ENCODE measurements at regions not wholly inside any gene's neighbourhood (a gene's known extent, or its start where the extent isn't known, plus 50 kb on each side); places are given as distances from the start of the nearest gene placed in this dataset.

DNA sequence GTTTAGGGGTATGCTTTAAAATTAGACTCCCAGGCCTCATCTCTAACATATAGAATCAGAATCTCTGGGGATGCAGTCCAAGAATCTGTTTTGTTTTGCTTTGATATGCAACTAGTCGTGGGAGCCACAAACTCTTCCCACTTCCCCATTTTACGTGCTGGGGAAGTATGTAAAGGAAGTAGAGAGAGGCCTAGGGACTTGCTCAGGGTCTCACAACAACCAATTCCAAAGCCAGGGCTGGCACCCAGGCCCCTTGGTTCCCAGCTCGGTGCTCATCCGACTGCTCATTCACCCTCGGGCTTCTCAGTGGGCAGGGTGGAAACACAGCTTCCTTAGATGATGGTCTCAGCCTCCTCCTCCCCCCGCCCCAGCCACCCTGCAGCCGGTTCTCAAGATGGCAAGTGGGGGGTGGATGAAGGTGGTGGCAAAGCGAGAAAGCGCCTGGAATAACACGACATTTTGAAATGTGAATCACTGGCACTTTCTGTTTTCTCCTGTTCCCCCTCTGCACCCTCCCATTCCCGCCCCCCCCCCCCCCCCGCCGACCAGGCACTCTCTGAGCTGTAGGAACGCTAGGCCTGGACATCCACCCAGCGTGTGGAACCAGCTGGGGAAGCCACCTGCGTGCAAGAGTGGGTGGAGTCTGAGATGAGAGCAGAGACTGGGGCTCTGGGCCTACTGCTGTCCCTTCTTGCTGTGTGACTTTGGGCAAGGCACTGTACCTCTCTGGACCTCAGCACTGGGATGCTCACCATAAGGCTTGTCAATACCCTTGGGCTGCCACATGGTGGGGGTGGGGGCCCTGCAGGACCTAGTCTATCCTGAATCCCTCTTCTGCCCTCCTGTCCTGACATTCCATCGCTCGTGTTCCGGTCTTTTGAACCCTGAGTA lies 214.5 kb downstream of the RPLP1 start:
- 70 to 78% (median 76%) methylated on average over 15 to 19 of the region's 19 CpGs for WGBS, 3 donors
- FAIRE-seq (no peak), DNase-seq (no peak)
- Histone ChIP-seq H3K9me3 (ENCODE audit: control insufficient read depth in 2 of 2, insufficient read depth in 1 of 2, low read depth in 1 of 2, low read length in 1 of 2) (no peaks in the 10 kb centered on the region), H3K27me3 (ENCODE audit: control insufficient read depth in 3 of 3, insufficient read depth in 3 of 3, low read length in 3 of 3) (peaks cover 0 to 33% (median 0%) of the 10 kb centered on the region in 3 donors), H3K4me1 (ENCODE audit: control insufficient read depth in 3 of 3, insufficient read depth in 2 of 3, low read depth in 1 of 3, low read length in 2 of 3) (peaks cover 0 to 11% (median 0%) of the 10 kb centered on the region in 3 donors), H3K36me3 (ENCODE audit: control insufficient read depth in 3 of 3, insufficient read depth in 2 of 3, low read depth in 1 of 3, low read length in 3 of 3) (no peaks in the 10 kb centered on the region), H3K27ac (ENCODE audit: low read depth in 1 of 3, low read length in 2 of 3) (peak overlapping the region in 1 of 3 donors; percentile 25), H3K4me3 (ENCODE audit: low read depth in 1 of 3, low read length in 3 of 3) (no peak overlapping the region)

DNA sequence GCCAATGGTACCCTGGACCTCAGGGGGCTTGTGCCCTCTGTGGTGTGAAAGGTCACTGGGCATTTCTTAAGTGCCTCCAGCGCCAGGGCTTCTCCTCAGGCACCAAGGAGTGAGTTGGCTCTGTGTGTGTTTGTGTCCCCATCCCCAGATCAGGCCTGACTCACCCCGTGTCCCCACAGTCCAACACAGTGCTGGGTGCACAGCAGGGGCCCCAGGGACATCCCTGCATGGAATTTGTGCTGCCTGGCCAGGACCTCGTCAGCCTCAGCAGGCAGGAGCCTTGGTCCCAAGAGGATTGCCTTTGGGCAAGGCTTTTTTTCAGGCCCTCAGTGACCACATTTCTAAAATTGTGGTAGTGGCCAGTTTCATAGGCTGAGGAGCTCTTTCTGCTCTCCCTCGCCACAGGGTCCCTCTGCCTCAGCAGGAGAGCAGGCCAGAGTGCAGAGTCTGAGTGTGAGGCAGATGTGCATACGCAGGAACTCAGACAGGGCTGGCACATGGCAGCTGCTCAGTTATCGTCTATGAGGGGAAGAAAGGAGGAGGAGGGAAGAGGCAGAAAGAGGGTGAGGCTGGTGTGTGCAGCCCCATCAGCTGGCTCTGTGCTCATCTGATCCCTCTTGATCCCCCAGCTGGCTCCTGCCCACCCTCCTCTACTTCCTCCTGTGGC lies 215.6 kb downstream of the RPLP1 start:
- Histone ChIP-seq H3K4me1 (ENCODE audit: control insufficient read depth in 3 of 3, insufficient read depth in 2 of 3, low read depth in 1 of 3, low read length in 2 of 3) (peaks cover 0 to 11% (median 0%) of the 10 kb centered on the region in 3 donors), H3K9me3 (ENCODE audit: control insufficient read depth in 2 of 2, insufficient read depth in 1 of 2, low read depth in 1 of 2, low read length in 1 of 2) (no peaks in the 10 kb centered on the region), H3K36me3 (ENCODE audit: control insufficient read depth in 3 of 3, insufficient read depth in 2 of 3, low read depth in 1 of 3, low read length in 3 of 3) (no peaks in the 10 kb centered on the region), H3K4me3 (ENCODE audit: low read depth in 1 of 3, low read length in 3 of 3) (no peak overlapping the region), H3K27me3 (ENCODE audit: control insufficient read depth in 3 of 3, insufficient read depth in 3 of 3, low read length in 3 of 3) (peaks cover 0 to 33% (median 0%) of the 10 kb centered on the region in 3 donors), H3K27ac (ENCODE audit: low read depth in 1 of 3, low read length in 2 of 3) (no peak overlapping the region)
- DNase-seq: no peak
- FAIRE-seq: no peak
- WGBS, 3 donors: 57 to 72% (median 62%) methylated on average over 6 of the region's 6 CpGs

GRCh38 chr15:69668963-69669362 lies 216.3 kb downstream of the RPLP1 start:
- 62 to 73% (median 63%) methylated on average over 4 of the region's 4 CpGs for WGBS, 3 donors
- Histone ChIP-seq H3K4me3 (ENCODE audit: low read depth in 1 of 3, low read length in 3 of 3) (no peak overlapping the region), H3K27ac (ENCODE audit: low read depth in 1 of 3, low read length in 2 of 3) (no peak overlapping the region), H3K9me3 (ENCODE audit: control insufficient read depth in 2 of 2, insufficient read depth in 1 of 2, low read depth in 1 of 2, low read length in 1 of 2) (no peaks in the 10 kb centered on the region), H3K36me3 (ENCODE audit: control insufficient read depth in 3 of 3, insufficient read depth in 2 of 3, low read depth in 1 of 3, low read length in 3 of 3) (no peaks in the 10 kb centered on the region), H3K4me1 (ENCODE audit: control insufficient read depth in 3 of 3, insufficient read depth in 2 of 3, low read depth in 1 of 3, low read length in 2 of 3) (peaks cover 0 to 11% (median 0%) of the 10 kb centered on the region in 3 donors), H3K27me3 (ENCODE audit: control insufficient read depth in 3 of 3, insufficient read depth in 3 of 3, low read length in 3 of 3) (peaks cover 0 to 26% (median 0%) of the 10 kb centered on the region in 3 donors)
- FAIRE-seq (no peak), DNase-seq (peak in 1 of 2 donors; percentile 11)

DNA sequence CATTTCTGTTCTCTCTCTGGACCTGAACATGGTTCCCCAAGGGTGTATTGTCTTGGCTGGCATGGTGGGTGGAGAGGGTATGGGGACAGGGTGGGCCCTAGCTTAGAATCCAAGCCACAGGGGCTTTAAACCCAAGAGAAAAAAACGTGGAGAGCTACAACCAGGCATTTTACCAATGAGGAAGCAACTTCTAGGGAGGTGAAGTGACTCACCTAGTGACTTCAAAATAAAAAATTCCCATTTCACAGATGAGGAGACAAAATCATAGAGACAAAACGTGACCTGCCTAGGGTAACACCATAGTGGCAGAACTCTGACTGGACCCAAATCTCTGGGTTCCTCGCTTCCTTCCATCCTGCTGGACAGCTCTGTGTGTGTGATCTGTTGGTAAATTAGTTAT lies 216.8 kb downstream of the RPLP1 start:
- Histone ChIP-seq H3K27ac (ENCODE audit: low read depth in 1 of 3, low read length in 2 of 3) (no peak overlapping the region), H3K27me3 (ENCODE audit: control insufficient read depth in 3 of 3, insufficient read depth in 3 of 3, low read length in 3 of 3) (peaks cover 0 to 26% (median 0%) of the 10 kb centered on the region in 3 donors), H3K9me3 (ENCODE audit: control insufficient read depth in 2 of 2, insufficient read depth in 1 of 2, low read depth in 1 of 2, low read length in 1 of 2) (no peaks in the 10 kb centered on the region), H3K4me3 (ENCODE audit: low read depth in 1 of 3, low read length in 3 of 3) (no peak overlapping the region), H3K4me1 (ENCODE audit: control insufficient read depth in 3 of 3, insufficient read depth in 2 of 3, low read depth in 1 of 3, low read length in 2 of 3) (peaks cover 0 to 11% (median 0%) of the 10 kb centered on the region in 3 donors), H3K36me3 (ENCODE audit: control insufficient read depth in 3 of 3, insufficient read depth in 2 of 3, low read depth in 1 of 3, low read length in 3 of 3) (no peaks in the 10 kb centered on the region)
- FAIRE-seq (no peak), DNase-seq (no peak)
- WGBS, 3 donors: 61 to 76% (median 74%) methylated on average over 3 of the region's 3 CpGs

DNA sequence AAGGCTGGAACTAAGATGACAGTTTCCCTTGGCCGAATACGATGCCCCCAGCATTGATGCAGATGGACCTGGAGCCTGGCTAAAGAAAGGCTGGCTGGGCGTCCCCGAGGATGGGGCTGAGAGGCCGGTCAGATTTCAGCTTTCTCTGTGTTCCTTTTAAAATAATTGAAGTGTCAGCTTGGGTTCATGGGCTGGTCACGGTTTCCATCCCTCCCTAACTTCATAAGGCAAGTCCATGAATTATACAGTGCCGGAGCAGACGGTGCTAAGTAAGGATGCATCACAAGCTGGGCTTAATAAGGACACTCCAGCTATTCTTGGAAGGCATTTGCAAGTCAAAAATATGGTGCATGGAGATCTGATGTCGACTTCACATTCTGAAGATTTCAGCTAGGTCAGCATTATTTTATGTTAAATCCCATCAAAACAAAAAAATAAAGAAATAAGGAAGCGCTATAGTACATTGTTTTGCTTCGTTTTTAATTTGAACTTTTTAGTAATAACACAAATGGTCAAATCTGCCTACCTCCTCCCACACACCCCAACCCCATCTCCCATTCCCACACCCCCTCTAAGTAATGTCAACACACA lies 220.8 kb downstream of the RPLP1 start:
- no peak for FAIRE-seq
- WGBS, 3 donors: 72 to 89% (median 88%) methylated on average over 11 of the region's 11 CpGs
- DNase-seq: no peak
- Histone ChIP-seq H3K4me1 (ENCODE audit: control insufficient read depth in 3 of 3, insufficient read depth in 2 of 3, low read depth in 1 of 3, low read length in 2 of 3) (no peaks in the 10 kb centered on the region), H3K4me3 (ENCODE audit: low read depth in 1 of 3, low read length in 3 of 3) (no peak overlapping the region), H3K27ac (ENCODE audit: low read depth in 1 of 3, low read length in 2 of 3) (no peak overlapping the region), H3K36me3 (ENCODE audit: control insufficient read depth in 3 of 3, insufficient read depth in 2 of 3, low read depth in 1 of 3, low read length in 3 of 3) (no peaks in the 10 kb centered on the region), H3K27me3 (ENCODE audit: control insufficient read depth in 3 of 3, insufficient read depth in 3 of 3, low read length in 3 of 3) (peaks cover 0 to 22% (median 3%) of the 10 kb centered on the region in 3 donors), H3K9me3 (ENCODE audit: control insufficient read depth in 2 of 2, insufficient read depth in 1 of 2, low read depth in 1 of 2, low read length in 1 of 2) (no peaks in the 10 kb centered on the region)

DNA sequence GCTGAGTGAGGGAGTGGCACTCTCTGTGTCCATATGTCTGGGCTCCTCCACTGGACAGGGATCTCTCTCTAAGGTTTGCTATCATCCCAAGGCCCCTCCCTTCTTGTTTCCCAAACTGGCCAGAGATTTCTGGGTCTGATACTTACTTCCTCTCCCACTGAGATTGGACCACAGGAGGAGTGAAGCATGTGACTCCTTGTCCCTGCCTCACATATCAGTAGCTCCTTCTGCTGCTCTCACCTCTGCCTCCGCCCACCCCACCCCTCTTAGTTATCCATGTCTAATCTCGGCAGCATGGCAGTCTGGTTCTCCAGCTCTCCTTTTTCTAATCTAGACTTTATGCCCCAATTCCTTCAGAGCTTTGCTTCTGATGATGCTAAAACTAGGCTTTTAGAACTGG lies 223.1 kb downstream of the RPLP1 start:
- no peak for DNase-seq
- H3K27ac ChIP-seq (ENCODE audit: low read depth in 1 of 3, low read length in 2 of 3): no peak overlapping the region
- H3K4me3 ChIP-seq (ENCODE audit: low read depth in 1 of 3, low read length in 3 of 3): no peak overlapping the region
- no peaks in the 10 kb centered on the region for H3K36me3 ChIP-seq (ENCODE audit: control insufficient read depth in 3 of 3, insufficient read depth in 2 of 3, low read depth in 1 of 3, low read length in 3 of 3)
- H3K27me3 ChIP-seq (ENCODE audit: control insufficient read depth in 3 of 3, insufficient read depth in 3 of 3, low read length in 3 of 3): peaks cover 0 to 22% (median 3%) of the 10 kb centered on the region in 3 donors
- 70 to 76% (median 73%) methylated on average over 2 of the region's 2 CpGs for WGBS, 3 donors
- no peaks in the 10 kb centered on the region for H3K4me1 ChIP-seq (ENCODE audit: control insufficient read depth in 3 of 3, insufficient read depth in 2 of 3, low read depth in 1 of 3, low read length in 2 of 3)
- FAIRE-seq: no peak
- H3K9me3 ChIP-seq (ENCODE audit: control insufficient read depth in 2 of 2, insufficient read depth in 1 of 2, low read depth in 1 of 2, low read length in 1 of 2): no peaks in the 10 kb centered on the region

DNA sequence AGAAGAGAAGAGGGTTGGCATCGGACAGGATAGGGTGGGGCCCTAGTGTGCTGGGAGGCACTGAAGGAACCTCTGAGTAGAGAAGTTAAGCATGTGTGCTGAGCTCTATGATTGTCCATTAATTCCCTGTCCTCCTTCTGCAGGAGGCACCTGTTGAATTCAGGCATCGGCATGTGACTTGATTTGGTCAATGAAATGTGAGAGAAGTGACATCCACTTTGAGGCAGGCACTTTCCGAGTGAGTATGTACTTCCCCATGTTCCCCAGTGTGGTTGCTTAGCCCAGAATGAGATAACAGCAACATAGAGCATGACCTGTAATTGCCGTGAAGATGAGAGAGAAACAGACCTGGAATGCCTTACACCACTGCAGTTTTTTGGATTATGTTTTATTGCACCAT lies 224.8 kb downstream of the RPLP1 start:
- FAIRE-seq (no peak), DNase-seq (no peak)
- Histone ChIP-seq H3K27me3 (ENCODE audit: control insufficient read depth in 3 of 3, insufficient read depth in 3 of 3, low read length in 3 of 3) (peaks cover 0 to 22% (median 3%) of the 10 kb centered on the region in 3 donors), H3K4me3 (ENCODE audit: low read depth in 1 of 3, low read length in 3 of 3) (no peak overlapping the region), H3K9me3 (ENCODE audit: control insufficient read depth in 2 of 2, insufficient read depth in 1 of 2, low read depth in 1 of 2, low read length in 1 of 2) (peaks cover 0 to under 1% of the 10 kb centered on the region in 2 donors), H3K36me3 (ENCODE audit: control insufficient read depth in 3 of 3, insufficient read depth in 2 of 3, low read depth in 1 of 3, low read length in 3 of 3) (no peaks in the 10 kb centered on the region), H3K27ac (ENCODE audit: low read depth in 1 of 3, low read length in 2 of 3) (no peak overlapping the region), H3K4me1 (ENCODE audit: control insufficient read depth in 3 of 3, insufficient read depth in 2 of 3, low read depth in 1 of 3, low read length in 2 of 3) (no peaks in the 10 kb centered on the region)
- WGBS, 3 donors: 65 to 75% (median 72%) methylated on average over 4 of the region's 4 CpGs

DNA sequence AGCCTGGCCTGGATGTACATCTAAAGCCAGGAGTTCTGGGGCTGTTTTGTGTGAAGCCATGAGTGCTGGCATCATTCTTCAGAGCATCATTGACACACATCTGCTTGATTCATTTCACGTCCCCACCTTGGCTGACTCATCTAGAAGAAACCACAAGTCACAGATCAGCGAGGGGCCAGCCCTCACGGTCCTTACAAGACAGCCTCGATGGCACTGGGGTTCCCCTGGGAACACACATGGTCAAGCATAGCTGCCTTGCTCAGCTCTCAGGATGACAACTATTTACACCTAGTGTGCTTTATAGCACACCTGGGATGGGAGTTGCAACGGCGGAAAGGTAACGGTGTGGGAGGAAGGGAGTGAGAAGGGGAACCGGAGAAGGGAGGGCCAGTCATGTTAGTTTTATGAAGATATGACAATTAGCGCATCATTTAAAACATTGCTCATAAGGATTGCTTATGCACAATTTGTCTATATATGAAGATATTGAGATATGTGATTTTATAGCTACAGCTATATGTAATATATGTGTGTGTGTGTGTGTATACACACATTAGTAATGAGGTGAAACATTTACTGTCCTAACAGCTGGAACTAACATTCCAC lies 227.1 kb downstream of the RPLP1 start:
- Histone ChIP-seq H3K27ac (ENCODE audit: low read depth in 1 of 3, low read length in 2 of 3) (no peak overlapping the region), H3K36me3 (ENCODE audit: control insufficient read depth in 3 of 3, insufficient read depth in 2 of 3, low read depth in 1 of 3, low read length in 3 of 3) (no peaks in the 10 kb centered on the region), H3K4me1 (ENCODE audit: control insufficient read depth in 3 of 3, insufficient read depth in 2 of 3, low read depth in 1 of 3, low read length in 2 of 3) (no peaks in the 10 kb centered on the region), H3K27me3 (ENCODE audit: control insufficient read depth in 3 of 3, insufficient read depth in 3 of 3, low read length in 3 of 3) (peaks cover 0 to 18% (median 3%) of the 10 kb centered on the region in 3 donors), H3K9me3 (ENCODE audit: control insufficient read depth in 2 of 2, insufficient read depth in 1 of 2, low read depth in 1 of 2, low read length in 1 of 2) (peaks cover 0 to 7% of the 10 kb centered on the region in 2 donors), H3K4me3 (ENCODE audit: low read depth in 1 of 3, low read length in 3 of 3) (no peak overlapping the region)
- DNase-seq (no peak), FAIRE-seq (no peak)
- 70 to 85% (median 72%) methylated on average over 9 of the region's 9 CpGs for WGBS, 3 donors

Data from small intestine (tissue), 7 donors.